Pancreas (tissue), 10 donors: ENCODE measurements at regions not wholly inside any gene's neighbourhood (a gene's known extent, or its start where the extent isn't known, plus 50 kb on each side); places are given as distances from the start of the nearest gene placed in this dataset.

ENCODE experiments used
- ATAC-seq, 4 donors: fragments of 200-7000 bp; cut with Tn5 transposase; one replicate each; pipeline versions ENCODE4 v1.8.0 to v1.9.1; 2020; ENCODE audit warnings: mild to moderate bottlenecking in 4 of 4, moderate library complexity in 4 of 4
- DNase-seq, 6 donors: peaks; one replicate each; pipeline ENCODE4 v3.0.0-alpha.2; 2020
- FAIRE-seq: peaks from 2 replicates; lab custom pipeline; 2012; peaks lifted over from hg19 to GRCh38; lab: Jason Lieb, UNC
- H3K27ac ChIP-seq, 4 donors: fragments of 200-600 bp; sonication (generic); 1 replicate in 3 of 4; 2 replicates in 1 of 4; pipeline versions ENCODE4 v1.5.0 to v1.8.0; 2020
- H3K27me3 ChIP-seq, 4 donors: fragments of 200-600 bp; one replicate each; pipeline ENCODE4 v1.8.0; 2021
- H3K36me3 ChIP-seq, 3 donors: fragments of 200-600 bp; sonication (generic) in 1 of 3; one replicate each; pipeline versions ENCODE4 v1.5.0 to v1.8.0; 2020 to 2021
- H3K4me1 ChIP-seq, 3 donors: fragments of 200-600 bp; one replicate each; pipeline ENCODE4 v1.8.0; 2021
- H3K4me3 ChIP-seq, 4 donors: fragments of 200-600 bp; sonication (generic) in 2 of 4; one replicate each; pipeline versions ENCODE4 v1.5.0 to v1.8.0; 2020 to 2021
- H3K9me3 ChIP-seq, 4 donors: fragments of 200-600 bp; one replicate each; pipeline ENCODE4 v1.8.0; 2021
- WGBS, 2 donors: extraction: QIAGEN DNeasy Blood & Tissue Kit; methylation state at CpG; one replicate each; pipeline ENCODE4 v1.1.7; 2013; 5-methylcytosine and 5-hydroxymethylcytosine counted together
- intact Hi-C, 3 donors: fragments of 100-400 bp; cut with DNase I; formaldehyde crosslinking; loops; one replicate each; pipeline versions ENCODE4 v1.11.1 to v1.14.2; 2022
- TF ChIP-seq, protein P1 (sequence below), 4 donors: fragments of 200-600 bp; sonication (generic) in 3 of 4; IDR thresholded peaks; one replicate each; pipeline versions ENCODE4 v1.5.0 to v1.8.0; 2021; ENCODE audit warnings: antibody characterized with exemption in 4 of 4
- donor health status: healthy with polysubstance abuse.
- donor health status: DM: no; HTN: no; CAD: no; lungs with moderate emphysema.
- donor health status: DM: no; HTN: no; CAD: no.
- donor health status: control.
- donor health status: control.
- donor health status: Bipolar disorder and iron deficiency.
- donor health status: DM: yes; HTN: yes; CAD: no.
- donor health status: DM: no; HTN: no; CAD: no.
- donor health status: DM: no; HTN: no; CAD: no.
- donor health status: DM: yes; HTN: yes; CAD: no.

DNA sequence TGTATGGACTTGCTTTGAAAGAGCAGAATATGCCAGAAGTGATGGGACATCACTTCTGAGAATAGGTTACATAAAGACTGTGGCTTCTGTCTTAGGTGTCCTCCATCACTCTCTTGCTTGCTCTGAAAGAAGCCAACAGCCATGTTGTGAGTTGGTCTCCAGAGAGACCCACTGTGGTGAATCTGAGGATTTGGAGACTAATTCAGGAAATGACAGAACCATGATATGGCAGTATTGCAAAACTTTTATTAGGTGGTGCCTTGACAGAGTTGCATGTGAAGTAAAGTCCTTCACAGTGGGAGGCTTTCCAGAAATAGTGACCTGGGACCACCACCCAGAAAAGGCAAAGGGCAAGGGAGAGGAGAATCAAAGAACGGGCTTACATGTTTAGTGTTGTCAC is 628.6 kb downstream of the KCNT2 start:
- no peaks in the 10 kb centered on the region for H3K4me1 ChIP-seq
- H3K9me3 ChIP-seq = no peaks in the 10 kb centered on the region
- TF ChIP-seq, protein P1, sequence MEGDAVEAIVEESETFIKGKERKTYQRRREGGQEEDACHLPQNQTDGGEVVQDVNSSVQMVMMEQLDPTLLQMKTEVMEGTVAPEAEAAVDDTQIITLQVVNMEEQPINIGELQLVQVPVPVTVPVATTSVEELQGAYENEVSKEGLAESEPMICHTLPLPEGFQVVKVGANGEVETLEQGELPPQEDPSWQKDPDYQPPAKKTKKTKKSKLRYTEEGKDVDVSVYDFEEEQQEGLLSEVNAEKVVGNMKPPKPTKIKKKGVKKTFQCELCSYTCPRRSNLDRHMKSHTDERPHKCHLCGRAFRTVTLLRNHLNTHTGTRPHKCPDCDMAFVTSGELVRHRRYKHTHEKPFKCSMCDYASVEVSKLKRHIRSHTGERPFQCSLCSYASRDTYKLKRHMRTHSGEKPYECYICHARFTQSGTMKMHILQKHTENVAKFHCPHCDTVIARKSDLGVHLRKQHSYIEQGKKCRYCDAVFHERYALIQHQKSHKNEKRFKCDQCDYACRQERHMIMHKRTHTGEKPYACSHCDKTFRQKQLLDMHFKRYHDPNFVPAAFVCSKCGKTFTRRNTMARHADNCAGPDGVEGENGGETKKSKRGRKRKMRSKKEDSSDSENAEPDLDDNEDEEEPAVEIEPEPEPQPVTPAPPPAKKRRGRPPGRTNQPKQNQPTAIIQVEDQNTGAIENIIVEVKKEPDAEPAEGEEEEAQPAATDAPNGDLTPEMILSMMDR (IDR thresholded peaks at IDR 0.05) = no peak
- FAIRE-seq (no peak), ATAC-seq (no peak), DNase-seq (no peak)
- no peaks in the 10 kb centered on the region for H3K27me3 ChIP-seq
- H3K4me3 ChIP-seq = no peak overlapping the region
- 47 to 56% methylated on average over 1 of the region's 1 CpG for WGBS, 2 donors
- no peak overlapping the region for H3K27ac ChIP-seq
- H3K36me3 ChIP-seq = no peaks in the 10 kb centered on the region
- intact Hi-C loops = no loop called here

DNA sequence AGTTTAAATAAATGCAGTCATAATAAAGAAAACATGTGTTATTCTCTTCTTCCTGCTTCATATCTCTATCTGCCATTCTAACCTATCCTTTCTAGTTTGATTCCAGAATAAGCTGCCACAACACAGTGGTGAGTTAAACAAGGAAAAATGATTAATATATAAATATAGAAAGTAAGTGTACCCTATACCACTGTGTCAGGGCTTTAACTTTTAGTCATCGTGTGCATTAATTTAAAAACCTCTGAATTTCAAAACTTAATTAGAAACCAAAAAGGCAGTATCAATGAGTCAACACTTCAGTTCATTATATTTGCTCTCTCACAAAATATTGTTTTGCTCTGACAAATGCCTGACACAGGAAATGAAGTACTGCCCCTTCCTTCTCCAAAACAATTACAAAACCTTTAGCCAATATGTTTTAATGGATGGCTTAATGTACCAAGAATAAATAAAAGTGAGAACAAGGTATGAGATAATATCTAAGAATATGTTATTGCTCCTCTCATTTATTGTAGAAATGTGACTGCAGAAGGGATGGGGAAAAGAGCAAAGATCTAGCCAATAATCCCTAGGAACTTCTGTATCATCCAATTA is 634.8 kb downstream of the KCNT2 start:
- Histone ChIP-seq H3K9me3 (no peaks in the 10 kb centered on the region), H3K4me3 (no peak overlapping the region), H3K4me1 (no peaks in the 10 kb centered on the region), H3K27me3 (no peaks in the 10 kb centered on the region), H3K27ac (no peak overlapping the region), H3K36me3 (no peaks in the 10 kb centered on the region)
- intact Hi-C loops = no loop called here
- no peak for ATAC-seq
- TF ChIP-seq, protein P1 (IDR thresholded peaks at IDR 0.05) = no peak
- no peak for DNase-seq
- 49 to 57% methylated on average over 1 of the region's 1 CpG for WGBS, 2 donors
- no peak for FAIRE-seq

DNA sequence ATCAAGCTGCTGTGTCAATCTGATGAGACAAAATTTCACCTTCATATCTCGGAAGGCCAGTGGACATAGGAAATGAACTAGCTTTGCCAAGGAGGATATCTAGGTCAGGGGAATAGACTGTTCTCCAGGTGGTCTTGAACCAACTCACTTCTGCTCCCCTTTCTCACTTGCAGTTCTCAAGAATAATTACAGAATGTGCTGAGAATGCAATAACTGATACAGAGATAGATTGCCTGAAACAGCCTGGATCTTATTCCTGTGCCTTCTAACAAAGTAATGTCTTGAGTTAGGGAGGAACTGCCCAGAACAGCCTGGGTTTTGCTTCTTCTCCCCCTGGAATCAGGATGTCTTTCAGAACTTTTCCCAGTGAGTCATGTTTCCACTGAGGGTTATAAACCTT is 636.7 kb downstream of the KCNT2 start:
- 69 to 71% methylated on average over 1 of the region's 1 CpG for WGBS, 2 donors
- DNase-seq (no peak), FAIRE-seq (no peak), ATAC-seq (no peak)
- no peaks in the 10 kb centered on the region for H3K4me1 ChIP-seq
- no peaks in the 10 kb centered on the region for H3K9me3 ChIP-seq
- H3K4me3 ChIP-seq = no peak overlapping the region
- intact Hi-C loops = no loop called here
- H3K36me3 ChIP-seq = no peaks in the 10 kb centered on the region
- TF ChIP-seq, protein P1 (IDR thresholded peaks at IDR 0.05) = no peak
- no peak overlapping the region for H3K27ac ChIP-seq
- H3K27me3 ChIP-seq = no peaks in the 10 kb centered on the region

- H3K9me3 ChIP-seq = no peaks in the 10 kb centered on the region
- H3K4me1 ChIP-seq = no peaks in the 10 kb centered on the region
- H3K4me3 ChIP-seq = no peak overlapping the region
- H3K36me3 ChIP-seq = no peaks in the 10 kb centered on the region
- no peak overlapping the region for H3K27ac ChIP-seq
- DNase-seq (no peak), FAIRE-seq (no peak), ATAC-seq (no peak)
- 76 to 88% methylated on average over 1 of the region's 1 CpG for WGBS, 2 donors
- H3K27me3 ChIP-seq = no peaks in the 10 kb centered on the region
- intact Hi-C loops = no loop called here
- TF ChIP-seq, protein P1 (IDR thresholded peaks at IDR 0.05) = no peak
Observed at GRCh38 chr1:195970209-195970608, 638.0 kb downstream of the KCNT2 start.

- Histone ChIP-seq H3K36me3 (no peaks in the 10 kb centered on the region), H3K27ac (no peak overlapping the region), H3K9me3 (no peaks in the 10 kb centered on the region), H3K27me3 (no peaks in the 10 kb centered on the region), H3K4me1 (no peaks in the 10 kb centered on the region), H3K4me3 (no peak overlapping the region)
- intact Hi-C loops = no loop called here
- DNase-seq = no peak
- TF ChIP-seq, protein P1 (IDR thresholded peaks at IDR 0.05) = no peak
- 66 to 74% methylated on average over 6 of the region's 6 CpGs for whole genome bisulfite sequencing, 2 donors
- no peak for FAIRE-seq
- no peak for ATAC-seq
Observed at GRCh38 chr1:195965475-195965874, 642.8 kb downstream of the KCNT2 start.
